ENCODE measurements at regions not wholly inside any gene's neighbourhood (a gene's known extent, or its start where the extent isn't known, plus 50 kb on each side); places are given as distances from the start of the nearest gene placed in this dataset.

- DNase-seq: no peak
These were observed 371.4 kb upstream of the ATP5MC3 start for GRCh38 chr2:175552902-175553301.

- no peak for DNase-seq
These were observed 358.9 kb upstream of the ATP5MC3 start for GRCh38 chr2:175540421-175540820.

GRCh38 chr2:175539122-175539521 lies 357.6 kb upstream of the ATP5MC3 start:
- DNase-seq: no peak

DNA sequence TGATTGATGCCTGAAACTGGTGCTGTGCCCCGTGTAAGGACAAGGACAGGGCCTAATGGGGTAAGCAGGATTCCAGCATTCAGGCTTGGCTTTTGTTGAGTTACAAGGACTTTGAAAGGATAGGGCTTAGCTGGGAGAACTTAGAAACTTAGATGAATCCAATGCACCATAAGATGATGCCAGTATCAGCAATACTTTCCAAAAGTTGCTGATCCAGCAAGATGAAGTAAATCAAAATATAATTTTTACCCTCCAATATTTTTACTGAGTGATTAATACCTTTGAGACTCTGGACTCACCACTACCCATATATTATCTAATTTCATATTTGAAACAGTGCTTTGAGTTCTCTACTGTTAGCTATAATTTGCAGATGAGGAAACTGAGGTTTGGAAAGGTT lies 354.5 kb upstream of the ATP5MC3 start:
- DNase-seq: no peak

DNA sequence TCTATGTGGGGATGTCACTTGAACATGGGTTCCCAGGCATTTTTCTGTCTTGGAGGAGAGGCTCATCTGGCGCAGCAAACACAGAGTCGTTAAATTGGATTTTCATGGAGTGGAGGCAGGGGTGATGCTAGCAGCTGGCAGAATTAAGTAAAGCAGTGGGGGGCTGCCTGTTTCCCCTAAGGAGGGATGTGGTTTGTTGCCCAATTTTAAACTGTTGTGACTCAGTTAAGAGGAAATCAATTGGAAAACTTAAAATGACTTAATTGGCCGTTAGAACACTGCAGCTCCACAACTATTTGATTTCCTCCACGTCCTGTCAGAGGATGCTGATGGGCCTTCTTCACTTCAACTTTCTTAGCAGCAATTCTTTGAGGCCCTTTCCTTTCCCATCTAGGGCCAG lies 354.1 kb upstream of the ATP5MC3 start:
- no peak for DNase-seq

DNA sequence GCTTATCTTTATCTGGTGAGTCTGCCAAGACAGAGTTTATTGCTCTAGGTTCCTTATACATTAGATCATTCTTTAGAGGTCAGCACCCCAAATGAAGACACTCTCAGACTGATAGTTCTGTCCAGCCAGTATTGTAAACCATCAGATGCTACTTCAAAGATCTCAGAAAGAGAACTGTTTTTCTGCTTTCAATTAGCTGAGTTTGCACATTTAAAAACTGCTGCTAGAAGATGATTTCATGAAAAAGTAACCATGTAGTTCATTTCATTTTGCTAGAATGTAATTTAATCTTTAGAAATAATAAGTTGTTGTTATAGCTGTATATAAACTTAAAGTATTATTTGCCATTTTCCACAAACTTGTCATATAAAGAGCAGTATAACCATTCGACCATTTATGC lies 344.5 kb upstream of the ATP5MC3 start:
- no peak for DNase-seq

DNA sequence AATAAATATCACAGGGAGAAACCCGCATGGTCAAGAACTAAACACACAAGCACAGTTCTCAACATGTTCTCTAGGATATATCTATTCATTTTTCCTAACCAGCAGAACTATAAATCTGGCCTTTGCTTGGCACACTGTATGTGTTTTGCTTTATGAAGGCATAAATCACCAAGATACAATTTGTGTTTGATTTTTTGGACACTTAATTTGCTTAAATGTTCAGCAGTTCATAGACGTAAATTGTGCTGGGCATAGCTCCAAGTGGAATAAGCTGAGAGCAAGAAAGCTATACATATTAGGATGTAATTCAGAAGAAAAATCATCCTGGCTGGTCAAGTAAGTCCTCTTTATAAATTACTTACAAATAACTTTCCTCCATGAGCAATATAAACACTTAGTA lies 341.5 kb upstream of the ATP5MC3 start:
- DNase-seq: peak; percentile 4

- no peak for DNase-seq
These were observed 336.7 kb upstream of the ATP5MC3 start for GRCh38 chr2:175518206-175518605.

GRCh38 chr2:175516555-175516954 lies 335.0 kb upstream of the ATP5MC3 start:
- DNase-seq: no peak

DNA sequence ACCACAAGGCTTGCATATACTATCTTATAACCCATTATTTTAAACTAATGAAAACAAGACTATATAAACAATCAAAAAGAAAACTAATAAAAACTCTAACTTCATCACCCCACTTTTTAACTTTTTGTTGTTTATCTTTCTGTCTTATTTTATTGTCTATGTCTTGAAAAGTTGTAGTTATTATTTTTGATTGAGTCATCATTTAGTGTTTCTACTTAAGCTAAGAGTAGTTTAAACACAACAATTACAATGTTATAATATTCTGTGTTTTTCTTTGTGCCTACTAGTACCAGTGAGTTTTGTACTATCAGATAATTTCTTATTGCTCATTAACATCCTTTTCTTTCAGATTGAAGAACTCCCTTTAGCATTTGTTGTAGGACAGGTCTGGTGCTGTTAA lies 318.7 kb upstream of the ATP5MC3 start:
- DNase-seq: no peak

DNA sequence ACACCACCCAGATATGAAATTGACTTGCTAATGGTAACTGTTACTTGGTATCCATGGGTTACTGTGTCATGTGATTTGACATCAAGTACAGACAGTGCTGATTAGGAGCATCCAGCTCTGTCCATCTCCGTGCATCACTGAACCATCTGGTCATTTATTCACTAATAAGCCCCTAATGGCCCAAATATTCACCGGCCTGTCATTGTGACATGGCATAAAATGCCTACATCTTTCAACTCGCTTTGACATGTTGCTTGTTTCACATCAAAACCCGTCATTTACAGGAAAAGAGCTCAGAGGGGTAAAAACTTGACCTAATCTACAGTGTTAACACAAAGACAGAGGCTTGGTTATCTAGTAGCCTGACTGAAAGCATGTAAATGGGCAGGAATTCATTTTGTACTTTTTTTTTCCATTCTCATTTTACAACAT lies 308.9 kb upstream of the ATP5MC3 start:
- no peak for DNase-seq

- no peak for DNase-seq
These were observed 296.7 kb upstream of the ATP5MC3 start for GRCh38 chr2:175478096-175478768.

DNA sequence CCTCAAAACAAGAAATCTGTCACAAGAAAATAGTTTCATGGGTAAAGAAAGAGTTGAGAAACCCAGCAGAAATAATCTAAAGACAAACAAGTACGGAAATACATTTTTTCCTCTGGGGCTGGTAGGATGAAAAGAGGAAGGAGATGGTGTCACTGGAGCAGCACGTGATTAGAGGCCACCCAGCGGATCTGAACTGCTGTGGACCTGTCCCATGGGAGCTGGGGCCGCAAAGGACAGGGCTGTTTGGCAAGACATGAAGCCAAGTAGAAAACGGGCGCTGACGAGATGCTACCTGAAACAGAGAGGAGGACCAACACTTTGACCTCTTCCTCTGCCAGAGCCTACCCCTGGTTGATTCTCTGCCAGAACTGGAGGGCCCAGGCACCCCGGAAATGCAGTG lies 295.4 kb upstream of the ATP5MC3 start:
- no peak for DNase-seq

DNA sequence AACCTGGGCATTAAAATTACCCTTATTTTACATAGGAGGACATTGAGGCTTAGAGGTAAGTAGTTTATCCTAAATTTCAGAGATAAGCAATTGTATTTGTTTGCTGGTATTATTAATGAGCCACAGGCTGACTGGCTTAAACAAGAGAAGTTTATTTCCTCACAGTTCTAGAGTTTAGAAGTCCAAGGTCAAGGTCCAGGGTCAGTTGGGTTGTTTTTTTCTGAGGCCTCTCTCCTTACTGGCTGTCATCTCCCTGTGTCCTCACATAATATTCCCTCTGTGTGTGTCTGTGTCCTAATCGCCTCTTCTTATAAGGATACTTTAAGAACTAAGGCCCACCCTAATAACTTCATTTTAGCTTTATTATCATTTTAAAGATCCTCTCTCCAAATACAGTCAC lies 294.9 kb upstream of the ATP5MC3 start:
- no peak for DNase-seq

GRCh38 chr2:175475130-175475529 lies 293.6 kb upstream of the ATP5MC3 start:
- DNase-seq: no peak

GRCh38 chr2:175468431-175469098 lies 287.1 kb upstream of the ATP5MC3 start:
- no peak for DNase-seq

DNA sequence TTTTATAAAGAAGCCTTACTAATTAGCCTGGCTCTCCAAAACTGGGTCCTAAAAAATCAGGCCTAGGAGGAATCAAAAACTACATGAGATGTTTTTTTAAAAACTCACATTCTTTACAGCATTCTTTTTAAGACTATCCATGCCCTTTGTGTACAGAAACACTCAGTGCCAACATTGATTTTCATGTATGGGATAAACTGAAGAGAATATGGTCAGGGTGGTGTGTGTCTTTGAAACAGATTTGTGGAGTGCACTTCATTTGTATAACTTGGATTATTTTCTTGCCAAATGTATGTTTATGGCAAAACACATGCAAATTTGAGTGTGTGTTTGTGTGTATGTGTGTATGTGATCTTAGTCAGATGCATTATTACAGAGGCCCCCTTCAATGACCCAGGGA lies 283.6 kb upstream of the ATP5MC3 start:
- DNase-seq: no peak

- DNase-seq: no peak
These were observed 282.8 kb upstream of the ATP5MC3 start for GRCh38 chr2:175464311-175464670.

GRCh38 chr2:175463589-175464310 lies 282.2 kb upstream of the ATP5MC3 start:
- no peak for DNase-seq

DNA sequence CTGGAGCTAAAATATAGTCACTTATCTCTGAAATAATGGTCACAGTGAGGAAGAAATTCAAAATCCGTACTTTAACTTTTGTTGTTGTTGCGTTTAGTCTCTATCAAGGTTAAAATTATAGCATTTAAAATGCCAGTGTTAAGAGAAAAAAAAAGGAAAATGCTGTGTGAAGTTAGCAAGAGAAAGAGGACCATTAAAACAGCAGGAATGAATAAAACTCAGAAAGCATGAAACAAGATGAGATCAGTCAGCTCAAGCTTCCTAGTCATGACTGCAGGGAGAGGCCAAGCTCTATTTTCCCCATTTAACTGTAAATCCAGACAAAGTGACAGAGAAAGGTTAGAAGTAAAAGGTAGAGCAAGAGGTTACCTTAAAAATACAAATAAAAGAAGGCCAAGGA lies 281.7 kb upstream of the ATP5MC3 start:
- DNase-seq: no peak

DNA sequence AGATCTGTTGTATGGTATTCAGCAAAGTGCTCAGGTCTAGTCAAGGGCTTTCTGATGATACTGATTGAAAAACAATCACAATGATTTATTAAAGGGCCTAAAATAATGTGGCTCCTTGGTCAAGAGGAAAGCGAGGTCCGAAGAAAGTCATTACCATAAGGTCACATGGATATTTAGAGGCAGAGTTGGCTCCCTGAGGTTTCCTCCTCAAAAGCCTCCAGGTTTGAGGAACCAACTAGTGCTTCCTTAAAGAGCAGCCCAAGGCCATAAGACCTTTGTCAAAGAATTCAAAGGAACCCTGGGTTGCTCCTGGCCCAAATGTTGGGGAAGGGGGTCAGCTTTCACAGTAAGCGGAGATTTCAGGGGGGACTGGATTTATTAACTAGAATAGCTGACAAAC lies 280.7 kb upstream of the ATP5MC3 start:
- no peak for DNase-seq

DNA sequence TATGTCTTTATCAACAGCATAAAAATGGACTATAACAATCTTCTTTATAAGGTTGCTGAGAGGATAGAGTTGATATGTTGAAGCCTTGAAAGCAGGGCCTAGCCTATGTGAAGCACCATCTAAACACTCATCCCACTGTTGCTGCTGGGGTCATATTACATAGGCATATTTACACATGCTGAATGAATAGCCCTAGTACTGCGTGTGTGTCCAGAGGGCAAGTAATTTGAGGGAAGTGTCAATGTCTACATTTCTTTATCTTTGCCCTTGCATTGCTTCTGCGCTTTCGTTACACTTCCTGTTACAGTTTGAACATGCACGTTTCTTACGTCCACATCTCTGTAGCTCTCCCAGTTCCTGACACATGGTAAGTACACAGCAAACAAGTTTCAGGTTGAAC lies 280.3 kb upstream of the ATP5MC3 start:
- DNase-seq: peak; percentile 37

- DNase-seq: no peak
These were observed 276.5 kb upstream of the ATP5MC3 start for GRCh38 chr2:175457895-175458448.

GRCh38 chr2:175454953-175455389 lies 273.5 kb upstream of the ATP5MC3 start:
- DNase-seq: no peak

Measured in NCI-H526 treated with DMSO at 0.1 percent for 48 hours (cell line).